HEK293 (cell line): ENCODE measurements at regions not wholly inside any gene's neighbourhood (a gene's known extent, or its start where the extent isn't known, plus 50 kb on each side); places are given as distances from the start of the nearest gene placed in this dataset.

ENCODE experiments used
- CTCF ChIA-PET: fragments of 350-600 bp; formaldehyde crosslinking; extraction: SDS; loops from one replicate; lab custom pipeline; 2021; ENCODE audit warnings: antibody characterized with exemption; lab: Yijun Ruan, JAX
- POLR2A ChIA-PET: fragments of 300-600 bp; formaldehyde crosslinking; extraction: SDS; loops from one replicate; lab custom pipeline; 2020; ENCODE audit warnings: antibody characterized with exemption, inconsistent platforms; lab: Yijun Ruan, JAX
- H3K27ac ChIP-seq: fragments of 200-500 bp; sonication (Bioruptor generic); 2 replicates; pipeline ENCODE4 v1.5.1; 2014; ENCODE audit warnings: low read depth, low read length, control low read depth, inconsistent platforms; ENCODE audit errors: extremely low read depth
- H3K36me3 ChIP-seq, 2 experiments: fragments of 200-500 bp in 1 of 2; sonication (Bioruptor generic) in 1 of 2; 1 replicate in 1 of 2; 2 replicates in 1 of 2; pipeline ENCODE4 v1.5.1; 2014 to 2017; ENCODE audit warnings: inconsistent platforms in 2 of 2, low read length in 2 of 2; ENCODE audit not compliant: control insufficient read depth in 2 of 2, insufficient read depth in 1 of 2
- H3K4me1 ChIP-seq: fragments of 200-500 bp; sonication (Bioruptor generic); 2 replicates; pipeline ENCODE4 v1.5.1; 2014; ENCODE audit warnings: mild to moderate bottlenecking, low read length, inconsistent platforms; ENCODE audit not compliant: control insufficient read depth, insufficient read depth
- H3K4me3 ChIP-seq: 2 replicates; pipeline ENCODE4 v1.5.1; 2011; ENCODE audit warnings: low read depth, mild to moderate bottlenecking, control low read depth, low read length, moderate library complexity
- H3K9me3 ChIP-seq: fragments of 200-500 bp; sonication (Bioruptor generic); 2 replicates; pipeline ENCODE4 v1.5.1; 2014; ENCODE audit warnings: low read depth, low read length, inconsistent platforms; ENCODE audit not compliant: control insufficient read depth, insufficient read depth
- FEZF1 ChIP-seq: fragments of 450-650 bp; formaldehyde crosslinking; IDR thresholded peaks from 2 replicates; pipeline ENCODE4 v1.5.1; 2016; ENCODE audit warnings: missing biosample characterization, missing genetic modification characterization
- GLI2 ChIP-seq: fragments of 450-650 bp; formaldehyde crosslinking; IDR thresholded peaks from 2 replicates; pipeline ENCODE4; 2017; ENCODE audit warnings: missing biosample characterization, missing genetic modification characterization, low read depth, borderline replicate concordance
- KLF8 ChIP-seq: fragments of 450-650 bp; formaldehyde crosslinking; IDR thresholded peaks from 2 replicates; pipeline ENCODE4 v1.5.1; 2016; ENCODE audit warnings: missing biosample characterization, missing genetic modification characterization
- ZFP41 ChIP-seq: fragments of 450-650 bp; formaldehyde crosslinking; IDR thresholded peaks from 2 replicates; pipeline ENCODE4 v1.5.1; 2016; ENCODE audit warnings: missing biosample characterization, missing genetic modification characterization, borderline replicate concordance
- ZNF10 ChIP-seq: fragments of 450-650 bp; formaldehyde crosslinking; IDR thresholded peaks from 2 replicates; pipeline ENCODE4 v1.5.1; 2017; ENCODE audit warnings: missing biosample characterization, missing genetic modification characterization
- ZNF510 ChIP-seq: fragments of 450-650 bp; formaldehyde crosslinking; IDR thresholded peaks from 2 replicates; pipeline ENCODE4 v1.5.1; 2018; ENCODE audit warnings: mild to moderate bottlenecking, missing genetic modification characterization, missing biosample characterization; ENCODE audit not compliant: insufficient replicate concordance
- ZNF560 ChIP-seq: fragments of 450-650 bp; formaldehyde crosslinking; IDR thresholded peaks from 2 replicates; pipeline ENCODE4 v1.5.1; 2017; ENCODE audit warnings: missing biosample characterization, missing genetic modification characterization, borderline replicate concordance
- TF ChIP-seq, protein P1 (sequence below): fragments of 450-650 bp; formaldehyde crosslinking; IDR thresholded peaks from 2 replicates; pipeline ENCODE4 v1.5.1; 2017; ENCODE audit warnings: missing biosample characterization, mild to moderate bottlenecking, missing genetic modification characterization, moderate library complexity
- TF ChIP-seq, protein P2 (sequence below): fragments of 450-650 bp; formaldehyde crosslinking; IDR thresholded peaks from 2 replicates; pipeline ENCODE4 v1.5.1; 2016; ENCODE audit warnings: missing biosample characterization, missing genetic modification characterization
- TF ChIP-seq, protein P3 (sequence below): fragments of 450-650 bp; formaldehyde crosslinking; IDR thresholded peaks from 2 replicates; pipeline ENCODE4 v1.5.1; 2016; ENCODE audit warnings: missing biosample characterization, missing genetic modification characterization
- TF ChIP-seq, protein P4 (sequence below): fragments of 450-650 bp; formaldehyde crosslinking; conservative IDR thresholded peaks from 2 replicates; pipeline ENCODE4 v1.5.1; 2016; ENCODE audit warnings: low read depth, missing biosample characterization, missing genetic modification characterization
- TF ChIP-seq, protein P5 (sequence below): fragments of 450-650 bp; formaldehyde crosslinking; IDR thresholded peaks from 2 replicates; pipeline ENCODE4 v1.5.1; 2016; ENCODE audit warnings: missing biosample characterization, missing genetic modification characterization

DNA sequence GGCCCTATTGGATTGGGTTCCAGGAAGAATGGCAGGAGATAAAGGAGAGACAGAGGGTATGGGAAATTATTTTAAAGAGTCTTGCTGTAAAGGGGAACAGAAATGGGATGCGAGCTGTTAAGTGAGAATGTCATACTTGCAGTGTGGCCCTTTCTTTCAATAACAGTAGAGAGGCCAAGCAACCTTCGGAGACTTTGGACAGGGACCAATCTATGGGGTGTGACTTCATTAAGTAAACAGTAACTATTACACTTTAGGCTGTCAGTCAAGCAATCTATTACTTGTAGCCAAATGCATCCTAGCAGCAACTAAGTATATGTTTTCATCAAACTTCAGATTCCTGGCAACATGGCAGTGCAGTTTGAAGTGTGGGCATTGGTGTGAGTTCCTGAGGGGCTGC, 376.2 kb upstream of the LARGE1 start:
- H3K4me3 ChIP-seq, result no peak overlapping the region
- TF ChIP-seq GLI2 (tag by site-specific recombination), result no peak
- TF ChIP-seq, protein P1, sequence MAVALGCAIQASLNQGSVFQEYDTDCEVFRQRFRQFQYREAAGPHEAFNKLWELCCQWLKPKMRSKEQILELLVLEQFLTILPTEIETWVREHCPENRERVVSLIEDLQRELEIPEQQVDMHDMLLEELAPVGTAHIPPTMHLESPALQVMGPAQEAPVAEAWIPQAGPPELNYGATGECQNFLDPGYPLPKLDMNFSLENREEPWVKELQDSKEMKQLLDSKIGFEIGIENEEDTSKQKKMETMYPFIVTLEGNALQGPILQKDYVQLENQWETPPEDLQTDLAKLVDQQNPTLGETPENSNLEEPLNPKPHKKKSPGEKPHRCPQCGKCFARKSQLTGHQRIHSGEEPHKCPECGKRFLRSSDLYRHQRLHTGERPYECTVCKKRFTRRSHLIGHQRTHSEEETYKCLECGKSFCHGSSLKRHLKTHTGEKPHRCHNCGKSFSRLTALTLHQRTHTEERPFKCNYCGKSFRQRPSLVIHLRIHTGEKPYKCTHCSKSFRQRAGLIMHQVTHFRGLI (tag by site-specific recombination), result no peak
- TF ChIP-seq, protein P2, sequence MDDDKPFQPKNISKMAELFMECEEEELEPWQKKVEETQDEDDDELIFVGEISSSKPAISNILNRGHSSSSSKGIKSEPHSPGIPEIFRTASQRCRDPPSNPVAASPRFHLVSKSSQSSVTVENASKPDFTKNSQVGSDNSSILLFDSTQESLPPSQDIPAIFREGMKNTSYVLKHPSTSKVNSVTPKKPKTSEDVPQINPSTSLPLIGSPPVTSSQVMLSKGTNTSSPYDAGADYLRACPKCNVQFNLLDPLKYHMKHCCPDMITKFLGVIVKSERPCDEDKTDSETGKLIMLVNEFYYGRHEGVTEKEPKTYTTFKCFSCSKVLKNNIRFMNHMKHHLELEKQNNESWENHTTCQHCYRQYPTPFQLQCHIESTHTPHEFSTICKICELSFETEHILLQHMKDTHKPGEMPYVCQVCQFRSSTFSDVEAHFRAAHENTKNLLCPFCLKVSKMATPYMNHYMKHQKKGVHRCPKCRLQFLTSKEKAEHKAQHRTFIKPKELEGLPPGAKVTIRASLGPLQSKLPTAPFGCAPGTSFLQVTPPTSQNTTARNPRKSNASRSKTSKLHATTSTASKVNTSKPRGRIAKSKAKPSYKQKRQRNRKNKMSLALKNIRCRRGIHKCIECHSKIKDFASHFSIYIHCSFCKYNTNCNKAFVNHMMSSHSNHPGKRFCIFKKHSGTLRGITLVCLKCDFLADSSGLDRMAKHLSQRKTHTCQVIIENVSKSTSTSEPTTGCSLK (tag by site-specific recombination), result no peak
- TF ChIP-seq ZNF510 (tag by site-specific recombination), result no peak
- TF ChIP-seq ZNF10 (tag by site-specific recombination), result no peak
- TF ChIP-seq, protein P3, sequence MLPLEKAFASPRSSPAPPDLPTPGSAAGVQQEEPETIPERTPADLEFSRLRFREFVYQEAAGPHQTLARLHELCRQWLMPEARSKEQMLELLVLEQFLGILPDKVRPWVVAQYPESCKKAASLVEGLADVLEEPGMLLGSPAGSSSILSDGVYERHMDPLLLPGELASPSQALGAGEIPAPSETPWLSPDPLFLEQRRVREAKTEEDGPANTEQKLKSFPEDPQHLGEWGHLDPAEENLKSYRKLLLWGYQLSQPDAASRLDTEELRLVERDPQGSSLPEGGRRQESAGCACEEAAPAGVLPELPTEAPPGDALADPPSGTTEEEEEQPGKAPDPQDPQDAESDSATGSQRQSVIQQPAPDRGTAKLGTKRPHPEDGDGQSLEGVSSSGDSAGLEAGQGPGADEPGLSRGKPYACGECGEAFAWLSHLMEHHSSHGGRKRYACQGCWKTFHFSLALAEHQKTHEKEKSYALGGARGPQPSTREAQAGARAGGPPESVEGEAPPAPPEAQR (tag by site-specific recombination), result no peak
- TF ChIP-seq, protein P4, sequence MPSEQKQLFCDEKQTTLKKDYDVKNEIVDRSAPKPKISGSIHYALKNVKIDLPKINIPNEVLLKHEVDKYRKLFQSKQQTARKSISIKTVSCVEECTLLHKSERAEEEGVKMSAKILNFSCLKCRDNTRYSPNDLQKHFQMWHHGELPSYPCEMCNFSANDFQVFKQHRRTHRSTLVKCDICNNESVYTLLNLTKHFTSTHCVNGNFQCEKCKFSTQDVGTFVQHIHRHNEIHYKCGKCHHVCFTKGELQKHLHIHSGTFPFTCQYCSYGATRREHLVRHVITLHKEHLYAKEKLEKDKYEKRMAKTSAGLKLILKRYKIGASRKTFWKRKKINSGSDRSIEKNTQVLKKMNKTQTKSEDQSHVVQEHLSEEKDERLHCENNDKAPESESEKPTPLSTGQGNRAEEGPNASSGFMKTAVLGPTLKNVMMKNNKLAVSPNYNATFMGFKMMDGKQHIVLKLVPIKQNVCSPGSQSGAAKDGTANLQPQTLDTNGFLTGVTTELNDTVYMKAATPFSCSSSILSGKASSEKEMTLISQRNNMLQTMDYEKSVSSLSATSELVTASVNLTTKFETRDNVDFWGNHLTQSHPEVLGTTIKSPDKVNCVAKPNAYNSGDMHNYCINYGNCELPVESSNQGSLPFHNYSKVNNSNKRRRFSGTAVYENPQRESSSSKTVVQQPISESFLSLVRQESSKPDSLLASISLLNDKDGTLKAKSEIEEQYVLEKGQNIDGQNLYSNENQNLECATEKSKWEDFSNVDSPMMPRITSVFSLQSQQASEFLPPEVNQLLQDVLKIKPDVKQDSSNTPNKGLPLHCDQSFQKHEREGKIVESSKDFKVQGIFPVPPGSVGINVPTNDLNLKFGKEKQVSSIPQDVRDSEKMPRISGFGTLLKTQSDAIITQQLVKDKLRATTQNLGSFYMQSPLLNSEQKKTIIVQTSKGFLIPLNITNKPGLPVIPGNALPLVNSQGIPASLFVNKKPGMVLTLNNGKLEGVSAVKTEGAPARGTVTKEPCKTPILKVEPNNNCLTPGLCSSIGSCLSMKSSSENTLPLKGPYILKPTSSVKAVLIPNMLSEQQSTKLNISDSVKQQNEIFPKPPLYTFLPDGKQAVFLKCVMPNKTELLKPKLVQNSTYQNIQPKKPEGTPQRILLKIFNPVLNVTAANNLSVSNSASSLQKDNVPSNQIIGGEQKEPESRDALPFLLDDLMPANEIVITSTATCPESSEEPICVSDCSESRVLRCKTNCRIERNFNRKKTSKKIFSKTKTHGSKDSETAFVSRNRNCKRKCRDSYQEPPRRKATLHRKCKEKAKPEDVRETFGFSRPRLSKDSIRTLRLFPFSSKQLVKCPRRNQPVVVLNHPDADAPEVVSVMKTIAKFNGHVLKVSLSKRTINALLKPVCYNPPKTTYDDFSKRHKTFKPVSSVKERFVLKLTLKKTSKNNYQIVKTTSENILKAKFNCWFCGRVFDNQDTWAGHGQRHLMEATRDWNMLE (tag by site-specific recombination), result no peak
- TF ChIP-seq, protein P5, sequence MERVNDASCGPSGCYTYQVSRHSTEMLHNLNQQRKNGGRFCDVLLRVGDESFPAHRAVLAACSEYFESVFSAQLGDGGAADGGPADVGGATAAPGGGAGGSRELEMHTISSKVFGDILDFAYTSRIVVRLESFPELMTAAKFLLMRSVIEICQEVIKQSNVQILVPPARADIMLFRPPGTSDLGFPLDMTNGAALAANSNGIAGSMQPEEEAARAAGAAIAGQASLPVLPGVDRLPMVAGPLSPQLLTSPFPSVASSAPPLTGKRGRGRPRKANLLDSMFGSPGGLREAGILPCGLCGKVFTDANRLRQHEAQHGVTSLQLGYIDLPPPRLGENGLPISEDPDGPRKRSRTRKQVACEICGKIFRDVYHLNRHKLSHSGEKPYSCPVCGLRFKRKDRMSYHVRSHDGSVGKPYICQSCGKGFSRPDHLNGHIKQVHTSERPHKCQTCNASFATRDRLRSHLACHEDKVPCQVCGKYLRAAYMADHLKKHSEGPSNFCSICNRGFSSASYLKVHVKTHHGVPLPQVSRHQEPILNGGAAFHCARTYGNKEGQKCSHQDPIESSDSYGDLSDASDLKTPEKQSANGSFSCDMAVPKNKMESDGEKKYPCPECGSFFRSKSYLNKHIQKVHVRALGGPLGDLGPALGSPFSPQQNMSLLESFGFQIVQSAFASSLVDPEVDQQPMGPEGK (tag by site-specific recombination), result no peak
- no peak for TF ChIP-seq FEZF1
- TF ChIP-seq ZNF560, result no peak
- no peak for TF ChIP-seq ZFP41
- TF ChIP-seq KLF8 (tag by site-specific recombination), result no peak
- H3K4me1 ChIP-seq, result no peaks in the 10 kb centered on the region
- no peaks in the 10 kb centered on the region for H3K36me3 ChIP-seq
- POLR2A ChIA-PET, result no interaction called here
- no peak overlapping the region for H3K27ac ChIP-seq
- H3K9me3 ChIP-seq, result no peaks in the 10 kb centered on the region
- CTCF ChIA-PET, result no interaction called here
